ENCODE measurements at regions not wholly inside any gene's neighbourhood (a gene's known extent, or its start where the extent isn't known, plus 50 kb on each side); places are given as distances from the start of the nearest gene placed in this dataset.

- Histone ChIP-seq H3K4me3 (ENCODE audit: low read depth, low read length) (no peak overlapping the region), H3K36me3 (ENCODE audit: control insufficient read depth, insufficient read depth, low read length) (no peaks in the 10 kb centered on the region), H3K27me3 (ENCODE audit: control insufficient read depth, insufficient read depth, low read length) (no peaks in the 10 kb centered on the region)
- no peak for DNase-seq (ENCODE audit: low read depth)
- no peak for TF ChIP-seq CTCF (IDR thresholded peaks at IDR 0.05; ENCODE audit: insufficient read depth, low read length, poor library complexity, severe bottlenecking)
Measured at GRCh38 chr2:134141598-134142340, 112.1 kb upstream of the MGAT5 start.

- no peak for DNase-seq (ENCODE audit: low read depth)
- Histone ChIP-seq H3K36me3 (ENCODE audit: control insufficient read depth, insufficient read depth, low read length) (no peaks in the 10 kb centered on the region), H3K4me3 (ENCODE audit: low read depth, low read length) (no peak overlapping the region), H3K27me3 (ENCODE audit: control insufficient read depth, insufficient read depth, low read length) (no peaks in the 10 kb centered on the region)
- TF ChIP-seq CTCF (IDR thresholded peaks at IDR 0.05; ENCODE audit: insufficient read depth, low read length, poor library complexity, severe bottlenecking), result no peak
Measured at GRCh38 chr2:134142341-134142738, 111.5 kb upstream of the MGAT5 start.

- no peak for DNase-seq (ENCODE audit: low read depth)
- Histone ChIP-seq H3K27me3 (ENCODE audit: control insufficient read depth, insufficient read depth, low read length) (no peaks in the 10 kb centered on the region), H3K4me3 (ENCODE audit: low read depth, low read length) (no peak overlapping the region), H3K36me3 (ENCODE audit: control insufficient read depth, insufficient read depth, low read length) (no peaks in the 10 kb centered on the region)
- no peak for TF ChIP-seq CTCF (IDR thresholded peaks at IDR 0.05; ENCODE audit: insufficient read depth, low read length, poor library complexity, severe bottlenecking)
Measured at GRCh38 chr2:134142903-134143302, 111.0 kb upstream of the MGAT5 start.

GRCh38 chr2:134143568-134143967 is 110.3 kb upstream of the MGAT5 start:
- DNase-seq (ENCODE audit: low read depth), result no peak
- Histone ChIP-seq H3K27me3 (ENCODE audit: control insufficient read depth, insufficient read depth, low read length) (no peaks in the 10 kb centered on the region), H3K36me3 (ENCODE audit: control insufficient read depth, insufficient read depth, low read length) (no peaks in the 10 kb centered on the region), H3K4me3 (ENCODE audit: low read depth, low read length) (no peak overlapping the region)
- no peak for TF ChIP-seq CTCF (IDR thresholded peaks at IDR 0.05; ENCODE audit: insufficient read depth, low read length, poor library complexity, severe bottlenecking)

- Histone ChIP-seq H3K27me3 (ENCODE audit: control insufficient read depth, insufficient read depth, low read length) (no peaks in the 10 kb centered on the region), H3K36me3 (ENCODE audit: control insufficient read depth, insufficient read depth, low read length) (no peaks in the 10 kb centered on the region), H3K4me3 (ENCODE audit: low read depth, low read length) (no peak overlapping the region)
- DNase-seq (ENCODE audit: low read depth), result no peak
- TF ChIP-seq CTCF (IDR thresholded peaks at IDR 0.05; ENCODE audit: insufficient read depth, low read length, poor library complexity, severe bottlenecking), result no peak
Measured at GRCh38 chr2:134144081-134144596, 109.7 kb upstream of the MGAT5 start.

GRCh38 chr2:134144651-134145050 is 109.2 kb upstream of the MGAT5 start:
- no peak overlapping the region for H3K4me3 ChIP-seq (ENCODE audit: low read depth, low read length)
- H3K36me3 ChIP-seq (ENCODE audit: control insufficient read depth, insufficient read depth, low read length), result no peaks in the 10 kb centered on the region
- no peak for DNase-seq (ENCODE audit: low read depth)

More at GRCh38 chr2:134144651-134145050, 109.2 kb upstream of the MGAT5 start:
- no peak for TF ChIP-seq CTCF (IDR thresholded peaks at IDR 0.05; ENCODE audit: insufficient read depth, low read length, poor library complexity, severe bottlenecking)
- H3K27me3 ChIP-seq (ENCODE audit: control insufficient read depth, insufficient read depth, low read length), result no peaks in the 10 kb centered on the region

All from kidney epithelial cell (primary cell).